ENCODE measurements at regions not wholly inside any gene's neighbourhood (a gene's known extent, or its start where the extent isn't known, plus 50 kb on each side); places are given as distances from the start of the nearest gene placed in this dataset.

GRCh38 chrX:124646403-124646802, 300.0 kb downstream of the SH2D1A start:
- TF ChIP-seq MXI1 (IDR thresholded peaks at IDR 0.05; ENCODE audit: low read depth, low read length) (no peak), CTCF (IDR thresholded peaks at IDR 0.05 in 2 of 3, conservative IDR thresholded peaks at IDR 0.05 in 1 of 3; ENCODE audit: insufficient read depth in 2 of 3, low read depth in 1 of 3, low read length in 3 of 3) (no peak), STAT6 (CRISPR knock-in tag; IDR thresholded peaks at IDR 0.05) (no peak), TRIM28 (IDR thresholded peaks at IDR 0.05) (no peak), USF2 (CRISPR knock-in tag; IDR thresholded peaks at IDR 0.05) (no peak), MYC (IDR thresholded peaks at IDR 0.05; ENCODE audit: low read depth, low read length) (no peak), MYC (CRISPR knock-in tag; IDR thresholded peaks at IDR 0.05; ENCODE audit: borderline replicate concordance, low read depth) (no peak), NFYB (IDR thresholded peaks at IDR 0.05; ENCODE audit: extremely low read depth, insufficient read length) (no peak), TEAD1 (CRISPR knock-in tag; IDR thresholded peaks at IDR 0.05) (no peak), POLR2A (conservative IDR thresholded peaks at IDR 0.05) (no peak), MAZ (CRISPR knock-in tag; conservative IDR thresholded peaks at IDR 0.05 in 1 of 2, IDR thresholded peaks at IDR 0.05 in 1 of 2) (no peak), BHLHE40 (IDR thresholded peaks at IDR 0.05; ENCODE audit: low read length) (no peak), MEF2A (IDR thresholded peaks at IDR 0.05; ENCODE audit: control insufficient read depth, low read depth, low read length) (no peak)

Measured in K562 (cell line).